Small intestine (tissue), 7 donors: ENCODE measurements at regions not wholly inside any gene's neighbourhood (a gene's known extent, or its start where the extent isn't known, plus 50 kb on each side); places are given as distances from the start of the nearest gene placed in this dataset.

Experiments used
- DNase-seq, 2 donors: peaks; one replicate each; pipeline versions ENCODE4 v3.0.0 to v3.0.0-alpha.2; 2013
- FAIRE-seq: peaks from 2 replicates; lab custom pipeline; 2012; peaks lifted over from hg19 to GRCh38; lab: Jason Lieb, UNC
- H3K27ac ChIP-seq, 3 donors: one replicate each; pipeline ENCODE4 v1.5.1; 2013; ENCODE audit warnings: low read length in 2 of 3, mild to moderate bottlenecking in 2 of 3, control low read depth in 1 of 3, inconsistent platforms in 1 of 3, low read depth in 1 of 3, moderate library complexity in 1 of 3
- H3K27me3 ChIP-seq, 3 donors: one replicate each; pipeline ENCODE4 v1.6.1; 2013; ENCODE audit warnings: low read length in 3 of 3, inconsistent platforms in 1 of 3; ENCODE audit not compliant: control insufficient read depth in 3 of 3, insufficient read depth in 3 of 3
- H3K36me3 ChIP-seq, 3 donors: one replicate each; pipeline ENCODE4 v1.6.1; 2013; ENCODE audit warnings: low read length in 3 of 3, inconsistent platforms in 1 of 3, low read depth in 1 of 3, mild to moderate bottlenecking in 1 of 3, moderate library complexity in 1 of 3; ENCODE audit not compliant: control insufficient read depth in 3 of 3, insufficient read depth in 2 of 3
- H3K4me1 ChIP-seq, 3 donors: one replicate each; pipeline ENCODE4 v1.6.1; 2013; ENCODE audit warnings: low read length in 2 of 3, inconsistent platforms in 1 of 3, low read depth in 1 of 3, mild to moderate bottlenecking in 1 of 3, moderate library complexity in 1 of 3; ENCODE audit not compliant: control insufficient read depth in 3 of 3, insufficient read depth in 2 of 3
- H3K4me3 ChIP-seq, 3 donors: one replicate each; pipeline ENCODE4 v1.5.1; 2013; ENCODE audit warnings: low read length in 3 of 3, control low read depth in 1 of 3, inconsistent platforms in 1 of 3, low read depth in 1 of 3, mild to moderate bottlenecking in 1 of 3, moderate library complexity in 1 of 3
- H3K9me3 ChIP-seq, 2 donors: one replicate each; pipeline ENCODE4 v1.6.1; 2013; ENCODE audit warnings: low read depth in 1 of 2, low read length in 1 of 2; ENCODE audit not compliant: control insufficient read depth in 2 of 2, insufficient read depth in 1 of 2
- WGBS, 3 donors: extraction: QIAGEN DNeasy Blood & Tissue Kit; methylation state at CpG; one replicate each; pipeline ENCODE4 v1.1.7; 2013; 5-methylcytosine and 5-hydroxymethylcytosine counted together
- donor health status: healthy with polysubstance abuse.
- donor health status: control.
- donor health status: control.
- donor health status: Bipolar disorder and iron deficiency.
- donor health status: healthy.

DNA sequence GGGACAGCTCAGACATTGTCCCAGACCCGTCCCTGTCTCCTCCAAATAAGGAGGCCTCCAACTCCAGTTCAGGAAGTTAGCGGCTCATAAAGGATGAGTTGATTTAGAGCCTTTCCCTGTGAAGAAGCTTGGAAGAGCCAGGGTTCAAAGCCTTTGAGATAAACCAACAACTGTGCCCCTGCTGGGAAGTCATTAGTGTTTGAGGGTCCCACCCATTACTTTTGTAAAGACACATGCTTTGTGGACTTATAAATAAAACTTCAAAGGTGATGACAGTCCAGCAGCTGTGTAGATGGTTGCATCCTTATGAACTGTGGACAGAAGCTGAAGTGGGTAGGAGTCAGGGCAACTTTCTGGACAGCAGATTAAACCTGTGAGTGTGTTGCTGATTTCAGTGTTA is 86.0 kb upstream of the PGRMC2 start:
- H3K27ac ChIP-seq: no peak overlapping the region
- peaks cover 0 to 21% of the 10 kb centered on the region in 2 donors for H3K9me3 ChIP-seq
- WGBS, 3 donors: 81 to 95% (median 86%) methylated on average over 2 of the region's 2 CpGs
- no peak overlapping the region for H3K4me3 ChIP-seq
- FAIRE-seq (no peak), DNase-seq (no peak)
- H3K27me3 ChIP-seq: no peaks in the 10 kb centered on the region
- H3K36me3 ChIP-seq: peaks cover 0 to 2% (median 0%) of the 10 kb centered on the region in 3 donors
- no peaks in the 10 kb centered on the region for H3K4me1 ChIP-seq

DNA sequence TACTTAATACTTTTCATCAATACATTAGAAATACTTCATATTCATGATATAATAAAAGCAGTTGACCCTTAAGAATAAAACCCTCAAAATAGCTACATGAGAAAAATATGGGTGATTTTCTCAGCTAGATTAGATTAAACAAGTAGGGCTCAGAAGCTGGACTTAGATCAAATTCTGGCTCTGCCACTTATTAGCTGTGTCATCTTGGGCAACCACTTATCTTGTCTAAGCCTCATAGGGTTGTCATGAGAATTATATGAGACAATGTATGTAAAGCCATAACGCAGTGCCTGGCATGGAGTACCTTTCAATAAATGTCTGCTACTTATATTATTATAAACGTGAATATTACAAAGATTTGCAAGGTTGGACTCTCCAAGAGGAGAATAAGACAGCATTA is 84.3 kb upstream of the PGRMC2 start:
- DNase-seq: no peak
- no peak for FAIRE-seq
- 90 to 92% (median 91%) methylated on average over 2 of the region's 2 CpGs for WGBS, 3 donors
- Histone ChIP-seq H3K9me3 (peaks cover 0 to 15% of the 10 kb centered on the region in 2 donors), H3K4me3 (no peak overlapping the region), H3K27ac (no peak overlapping the region), H3K27me3 (no peaks in the 10 kb centered on the region), H3K36me3 (peaks cover 0 to 2% (median 0%) of the 10 kb centered on the region in 3 donors), H3K4me1 (no peaks in the 10 kb centered on the region)

DNA sequence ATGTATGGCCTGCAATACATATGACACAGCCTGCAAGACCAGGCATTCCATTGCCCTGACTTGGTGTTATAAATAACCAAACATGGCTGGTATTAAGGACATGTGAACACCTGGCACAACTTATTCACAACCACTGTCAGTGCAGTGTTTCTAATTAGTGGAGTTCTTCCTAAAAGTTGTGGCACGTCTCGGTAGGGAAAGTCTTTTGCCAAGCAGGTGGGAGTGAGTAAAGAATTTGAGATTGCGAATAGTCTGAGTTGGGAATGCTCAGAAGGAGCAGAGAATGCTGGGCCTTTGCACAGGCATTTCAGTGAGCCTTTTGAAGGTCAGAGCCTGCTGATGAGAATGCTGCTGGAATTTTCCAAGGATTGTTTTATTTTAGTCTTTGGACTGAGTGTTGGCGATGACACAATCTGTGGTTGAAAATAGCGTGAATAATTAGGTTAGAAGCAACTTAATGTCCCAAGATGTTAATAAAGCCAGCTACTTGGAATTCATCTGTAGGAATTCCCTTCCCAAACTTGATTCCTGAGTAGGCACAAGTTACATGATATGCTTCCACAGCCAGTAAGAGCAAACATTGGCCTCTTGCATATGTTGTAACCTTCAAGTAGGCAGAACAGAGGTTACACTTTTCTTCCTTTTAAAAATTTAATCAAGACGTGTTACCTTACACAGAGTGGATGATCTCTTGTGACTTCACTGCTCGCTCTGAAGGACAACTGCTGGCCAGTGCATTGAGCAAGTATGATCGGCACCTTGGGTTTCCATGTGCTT is 83.6 kb upstream of the PGRMC2 start:
- Histone ChIP-seq H3K9me3 (peaks cover 0 to 10% of the 10 kb centered on the region in 2 donors), H3K4me3 (no peak overlapping the region), H3K27ac (no peak overlapping the region), H3K27me3 (no peaks in the 10 kb centered on the region), H3K4me1 (no peaks in the 10 kb centered on the region), H3K36me3 (peaks cover 0 to 2% (median 0%) of the 10 kb centered on the region in 3 donors)
- no peak for FAIRE-seq
- WGBS, 3 donors: 87 to 88% (median 88%) methylated on average over 8 of the region's 8 CpGs
- no peak for DNase-seq

DNA sequence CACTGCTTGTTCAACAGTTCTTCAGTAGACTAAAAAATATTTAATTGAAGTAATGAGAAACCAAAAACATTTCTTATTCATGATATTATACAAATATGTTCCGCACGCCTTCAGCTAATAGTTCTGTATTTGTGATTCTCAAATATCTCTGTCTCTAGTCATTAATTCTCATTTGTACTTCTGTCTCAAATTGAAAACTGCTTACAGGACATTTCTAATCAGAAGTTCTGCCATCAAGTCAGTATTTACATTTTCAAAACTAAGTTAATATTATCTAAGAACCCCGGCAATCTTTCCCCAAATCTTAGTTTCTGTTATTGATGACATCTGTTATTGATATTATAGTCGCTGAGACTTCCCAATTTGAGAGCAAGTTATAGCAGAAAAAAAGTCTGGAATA is 78.6 kb upstream of the PGRMC2 start:
- H3K4me3 ChIP-seq: no peak overlapping the region
- peaks cover 0 to 8% of the 10 kb centered on the region in 2 donors for H3K9me3 ChIP-seq
- no peaks in the 10 kb centered on the region for H3K4me1 ChIP-seq
- H3K27ac ChIP-seq: no peak overlapping the region
- FAIRE-seq (no peak), DNase-seq (no peak)
- peaks cover 0 to 2% (median 0%) of the 10 kb centered on the region in 3 donors for H3K36me3 ChIP-seq
- H3K27me3 ChIP-seq: no peaks in the 10 kb centered on the region
- 92 to 97% (median 95%) methylated on average over 4 of the region's 4 CpGs for WGBS, 3 donors

DNA sequence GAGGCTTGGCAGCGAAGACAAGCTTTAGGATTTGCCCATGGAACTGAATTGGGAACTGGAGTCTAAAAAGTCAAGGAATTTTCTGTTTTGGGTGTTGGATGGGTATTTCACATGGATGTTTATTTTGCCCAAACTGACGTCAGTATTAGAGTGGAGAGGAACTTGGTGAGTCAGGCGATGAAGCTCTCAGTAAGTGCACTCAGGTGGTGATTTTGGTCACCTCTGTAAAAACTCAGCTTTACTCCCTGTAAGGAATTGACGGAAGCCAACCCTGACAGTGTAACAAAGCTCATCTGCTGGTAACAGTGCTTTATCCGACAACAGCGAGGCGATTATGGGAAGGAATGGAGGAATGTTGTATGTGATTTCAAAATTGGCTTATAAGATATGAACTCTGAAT is 77.0 kb upstream of the PGRMC2 start:
- DNase-seq (no peak), FAIRE-seq (no peak)
- Histone ChIP-seq H3K27me3 (no peaks in the 10 kb centered on the region), H3K4me3 (no peak overlapping the region), H3K36me3 (peaks cover 0 to 2% (median 0%) of the 10 kb centered on the region in 3 donors), H3K9me3 (peaks cover 0 to 8% of the 10 kb centered on the region in 2 donors), H3K27ac (no peak overlapping the region), H3K4me1 (no peaks in the 10 kb centered on the region)
- 91 to 97% (median 95%) methylated on average over 7 of the region's 7 CpGs for WGBS, 3 donors

DNA sequence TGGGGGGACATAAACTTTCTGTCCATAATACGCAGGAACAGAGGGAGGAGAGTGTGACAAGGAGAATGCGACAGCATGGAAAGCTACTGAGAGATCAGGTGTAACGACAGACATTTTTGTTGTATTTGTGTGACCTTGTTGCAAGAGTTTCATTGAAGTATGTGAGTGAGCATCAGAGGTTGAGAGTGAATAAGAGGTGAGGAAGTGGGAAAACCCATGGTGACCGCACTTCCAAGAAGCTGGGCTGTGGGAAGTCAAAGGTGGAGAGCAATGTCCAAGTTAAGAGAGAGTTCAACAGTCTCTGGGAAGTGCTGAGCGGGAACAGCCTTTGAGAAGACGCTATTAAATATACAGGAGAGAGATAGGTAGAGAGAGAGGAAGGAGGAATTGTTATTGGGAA is 76.4 kb upstream of the PGRMC2 start:
- no peak overlapping the region for H3K27ac ChIP-seq
- WGBS, 3 donors: 94 to 96% (median 96%) methylated on average over 6 of the region's 6 CpGs
- no peaks in the 10 kb centered on the region for H3K27me3 ChIP-seq
- H3K4me1 ChIP-seq: no peaks in the 10 kb centered on the region
- no peaks in the 10 kb centered on the region for H3K36me3 ChIP-seq
- no peak overlapping the region for H3K4me3 ChIP-seq
- FAIRE-seq (no peak), DNase-seq (no peak)
- peaks cover 0 to 3% of the 10 kb centered on the region in 2 donors for H3K9me3 ChIP-seq

DNA sequence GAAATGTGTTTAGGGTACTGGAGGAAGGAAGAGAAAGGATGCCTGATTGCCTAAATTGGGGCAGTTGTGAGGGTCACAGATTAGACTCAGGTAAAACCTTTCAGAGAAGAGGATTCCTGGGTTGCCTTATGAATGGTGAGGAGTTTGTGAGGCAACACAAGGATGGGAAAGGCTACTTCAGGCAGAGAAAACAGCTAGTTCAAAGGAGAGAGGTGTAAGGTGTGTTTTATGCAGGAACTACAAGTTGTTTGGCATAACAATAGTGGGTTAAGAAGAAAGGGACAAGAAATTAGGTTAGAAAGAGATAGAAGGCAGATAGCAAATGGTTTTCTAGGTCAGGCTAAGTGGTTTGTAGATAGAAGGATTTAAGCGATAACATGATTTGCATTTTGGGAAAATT is 75.1 kb upstream of the PGRMC2 start:
- Histone ChIP-seq H3K9me3 (no peaks in the 10 kb centered on the region), H3K27ac (no peak overlapping the region), H3K27me3 (no peaks in the 10 kb centered on the region), H3K4me3 (no peak overlapping the region), H3K36me3 (no peaks in the 10 kb centered on the region), H3K4me1 (no peaks in the 10 kb centered on the region)
- DNase-seq (no peak), FAIRE-seq (no peak)
- WGBS, 3 donors: 97 to 100% (median 100%) methylated on average over 1 of the region's 1 CpG

DNA sequence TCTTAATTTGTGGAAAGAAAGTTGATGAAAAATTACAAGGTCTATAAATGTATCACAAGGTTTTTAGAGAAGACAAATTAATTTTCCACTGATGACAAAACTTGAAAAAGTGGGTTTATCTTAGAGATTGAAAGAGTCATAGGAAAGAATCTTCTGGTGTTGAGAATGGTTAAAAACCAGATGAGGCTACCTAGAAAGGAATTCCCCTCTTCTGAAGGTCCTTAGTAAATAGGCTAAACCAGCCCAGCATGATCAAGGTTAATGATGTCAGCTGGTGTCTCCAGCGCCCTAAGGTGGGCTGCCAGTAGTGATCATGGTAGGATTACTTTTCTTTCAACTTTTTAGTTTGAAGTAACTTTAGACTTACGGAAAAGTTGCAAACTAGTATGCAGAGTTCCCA is 71.8 kb upstream of the PGRMC2 start:
- FAIRE-seq (no peak), DNase-seq (no peak)
- 69 to 91% (median 88%) methylated on average over 2 of the region's 2 CpGs for WGBS, 3 donors
- Histone ChIP-seq H3K4me1 (peaks cover 2 to 8% (median 3%) of the 10 kb centered on the region in 3 donors), H3K36me3 (no peaks in the 10 kb centered on the region), H3K27me3 (no peaks in the 10 kb centered on the region), H3K9me3 (no peaks in the 10 kb centered on the region), H3K4me3 (no peak overlapping the region), H3K27ac (no peak overlapping the region)

DNA sequence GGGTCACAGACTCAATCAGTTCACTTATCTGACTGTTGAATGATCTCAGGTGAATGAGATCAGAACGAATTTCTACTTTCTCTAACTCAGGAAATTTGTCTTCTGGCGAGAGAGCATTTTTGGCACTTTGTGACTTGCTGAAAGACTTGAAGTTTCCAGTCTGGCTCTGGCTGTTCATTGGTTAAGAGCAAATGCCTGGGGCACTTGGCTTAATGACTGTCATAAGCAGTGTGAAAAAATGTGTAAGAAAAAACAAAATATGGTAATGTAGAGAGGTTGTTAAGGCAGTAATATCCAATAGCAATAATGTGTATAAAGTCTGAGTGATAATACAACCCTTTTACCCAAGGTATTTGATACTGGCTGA is 71.3 kb upstream of the PGRMC2 start:
- Histone ChIP-seq H3K4me1 (peaks cover 2 to 8% (median 3%) of the 10 kb centered on the region in 3 donors), H3K27me3 (no peaks in the 10 kb centered on the region), H3K9me3 (no peaks in the 10 kb centered on the region), H3K27ac (no peak overlapping the region), H3K36me3 (no peaks in the 10 kb centered on the region), H3K4me3 (no peak overlapping the region)
- WGBS, 3 donors: 55 to 59% (median 55%) methylated on average over 2 of the region's 2 CpGs
- DNase-seq (no peak), FAIRE-seq (no peak)
